ENCODE measurements at regions not wholly inside any gene's neighbourhood (a gene's known extent, or its start where the extent isn't known, plus 50 kb on each side); places are given as distances from the start of the nearest gene placed in this dataset.

DNA sequence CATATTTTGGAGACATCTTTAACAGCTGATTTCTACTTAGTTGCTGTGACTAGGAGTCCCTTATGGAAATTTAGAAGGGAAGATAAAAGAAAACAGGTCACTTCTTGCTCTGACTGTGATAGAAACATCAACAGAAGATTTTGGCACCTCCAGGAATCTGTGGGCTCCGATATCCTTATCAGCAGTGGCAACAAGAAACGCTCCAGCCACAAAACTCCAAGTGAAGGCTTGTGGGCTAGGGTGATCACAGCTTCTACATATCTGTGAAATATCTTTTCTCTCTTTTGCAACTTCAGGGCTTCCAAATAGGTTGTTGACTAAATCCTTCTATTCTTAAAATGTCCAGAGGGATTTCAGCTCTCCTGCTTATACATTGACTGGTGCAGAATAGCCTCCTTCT, 1625.5 kb upstream of the CDH6 start:
- TF ChIP-seq, protein P1, sequence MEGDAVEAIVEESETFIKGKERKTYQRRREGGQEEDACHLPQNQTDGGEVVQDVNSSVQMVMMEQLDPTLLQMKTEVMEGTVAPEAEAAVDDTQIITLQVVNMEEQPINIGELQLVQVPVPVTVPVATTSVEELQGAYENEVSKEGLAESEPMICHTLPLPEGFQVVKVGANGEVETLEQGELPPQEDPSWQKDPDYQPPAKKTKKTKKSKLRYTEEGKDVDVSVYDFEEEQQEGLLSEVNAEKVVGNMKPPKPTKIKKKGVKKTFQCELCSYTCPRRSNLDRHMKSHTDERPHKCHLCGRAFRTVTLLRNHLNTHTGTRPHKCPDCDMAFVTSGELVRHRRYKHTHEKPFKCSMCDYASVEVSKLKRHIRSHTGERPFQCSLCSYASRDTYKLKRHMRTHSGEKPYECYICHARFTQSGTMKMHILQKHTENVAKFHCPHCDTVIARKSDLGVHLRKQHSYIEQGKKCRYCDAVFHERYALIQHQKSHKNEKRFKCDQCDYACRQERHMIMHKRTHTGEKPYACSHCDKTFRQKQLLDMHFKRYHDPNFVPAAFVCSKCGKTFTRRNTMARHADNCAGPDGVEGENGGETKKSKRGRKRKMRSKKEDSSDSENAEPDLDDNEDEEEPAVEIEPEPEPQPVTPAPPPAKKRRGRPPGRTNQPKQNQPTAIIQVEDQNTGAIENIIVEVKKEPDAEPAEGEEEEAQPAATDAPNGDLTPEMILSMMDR (IDR thresholded peaks at IDR 0.05; ENCODE audit: low read depth, low read length), result no peak
- no peak for TF ChIP-seq POLR2A (IDR thresholded peaks at IDR 0.05; ENCODE audit: extremely low read depth, insufficient read length)
- TF ChIP-seq, protein P2, sequence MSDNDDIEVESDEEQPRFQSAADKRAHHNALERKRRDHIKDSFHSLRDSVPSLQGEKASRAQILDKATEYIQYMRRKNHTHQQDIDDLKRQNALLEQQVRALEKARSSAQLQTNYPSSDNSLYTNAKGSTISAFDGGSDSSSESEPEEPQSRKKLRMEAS (IDR thresholded peaks at IDR 0.05; ENCODE audit: low read depth, low read length), result no peak
